GM19395 (cell line): ENCODE measurements at regions not wholly inside any gene's neighbourhood (a gene's known extent, or its start where the extent isn't known, plus 50 kb on each side); places are given as distances from the start of the nearest gene placed in this dataset.
"Not testable (repeated sequence)": the region's sequence is repeated elsewhere in the genome, so short reads cannot be mapped to it uniquely, and the experiment has no call there.

ENCODE experiments used
- ATAC-seq: cut with Tn5 transposase; IDR thresholded peaks from one replicate; pipeline ENCODE4 v1.9.1; 2021; ENCODE audit warnings: mild to moderate bottlenecking, moderate library complexity; ENCODE audit not compliant: unreplicated experiment

DNA sequence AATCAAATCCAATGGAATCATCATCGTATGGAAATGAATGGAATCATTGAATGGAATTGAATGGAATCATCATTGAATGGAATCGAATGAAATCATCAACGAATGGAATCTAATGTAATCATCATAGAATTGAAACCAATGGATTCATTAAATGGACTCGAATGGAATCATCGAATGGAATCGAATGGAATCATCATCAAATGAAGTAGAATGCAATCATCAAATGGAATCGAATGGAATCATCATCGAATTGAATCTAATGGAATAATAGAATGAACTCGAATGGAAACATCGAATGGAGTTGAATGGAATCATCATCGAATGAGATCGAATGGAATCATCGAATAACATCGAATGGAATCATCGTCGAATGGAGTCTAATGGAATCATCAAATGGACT lies 232.8 kb downstream of the SHCBP1 start:
- not testable (repeated sequence) for ATAC-seq

DNA sequence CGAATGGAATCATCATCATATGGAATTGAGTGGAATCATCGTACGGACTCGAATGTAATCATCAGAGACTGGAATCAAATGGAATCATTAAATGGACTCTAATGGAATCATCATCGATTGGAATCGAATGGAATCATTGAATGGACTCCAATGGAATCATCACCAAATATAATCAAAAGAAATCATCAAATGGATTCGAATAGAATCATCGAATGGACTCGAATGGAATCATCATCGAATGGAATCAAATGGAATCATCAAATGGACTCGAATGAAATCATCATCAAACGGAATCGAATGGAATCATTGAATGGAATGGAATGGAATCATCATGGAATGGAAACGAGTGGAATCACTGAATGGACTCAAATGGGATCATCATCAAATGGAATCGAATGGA lies 233.5 kb downstream of the SHCBP1 start:
- ATAC-seq = not testable (repeated sequence)

DNA sequence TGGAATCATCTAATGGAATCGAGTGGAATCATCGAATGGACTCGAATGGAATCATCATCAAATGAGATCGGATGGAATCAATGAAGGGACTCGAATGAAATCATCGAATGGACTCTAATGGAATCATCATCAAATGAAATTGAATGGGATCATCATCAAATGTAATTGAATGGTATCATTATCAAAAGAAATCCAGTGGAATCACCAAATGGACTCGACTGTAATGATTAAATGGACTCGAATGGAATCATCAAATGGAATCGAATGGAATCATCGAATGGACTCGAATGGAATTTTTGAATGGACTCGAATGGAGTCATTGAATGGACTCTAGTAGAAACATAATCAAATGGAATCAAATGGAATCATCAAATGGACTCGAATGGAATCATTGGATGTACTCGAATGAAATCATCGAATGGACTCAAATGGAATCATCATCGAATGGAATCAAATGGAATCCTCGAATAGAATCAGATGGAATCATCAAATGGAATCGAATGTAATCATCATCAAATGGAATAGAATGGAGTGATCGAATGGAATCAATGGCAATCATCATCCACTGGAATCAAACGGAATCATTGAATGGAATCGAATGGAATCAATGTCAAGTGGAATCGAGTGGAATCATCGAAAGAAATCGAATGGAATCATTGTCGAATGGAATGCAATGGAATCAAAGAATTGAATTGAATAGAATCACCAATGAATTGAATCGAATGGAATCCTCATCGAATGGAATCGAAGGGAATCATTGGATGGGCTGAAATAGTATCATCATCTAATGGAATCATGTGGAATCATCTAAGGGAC lies 234.2 kb downstream of the SHCBP1 start:
- peak; percentile 6 for ATAC-seq

DNA sequence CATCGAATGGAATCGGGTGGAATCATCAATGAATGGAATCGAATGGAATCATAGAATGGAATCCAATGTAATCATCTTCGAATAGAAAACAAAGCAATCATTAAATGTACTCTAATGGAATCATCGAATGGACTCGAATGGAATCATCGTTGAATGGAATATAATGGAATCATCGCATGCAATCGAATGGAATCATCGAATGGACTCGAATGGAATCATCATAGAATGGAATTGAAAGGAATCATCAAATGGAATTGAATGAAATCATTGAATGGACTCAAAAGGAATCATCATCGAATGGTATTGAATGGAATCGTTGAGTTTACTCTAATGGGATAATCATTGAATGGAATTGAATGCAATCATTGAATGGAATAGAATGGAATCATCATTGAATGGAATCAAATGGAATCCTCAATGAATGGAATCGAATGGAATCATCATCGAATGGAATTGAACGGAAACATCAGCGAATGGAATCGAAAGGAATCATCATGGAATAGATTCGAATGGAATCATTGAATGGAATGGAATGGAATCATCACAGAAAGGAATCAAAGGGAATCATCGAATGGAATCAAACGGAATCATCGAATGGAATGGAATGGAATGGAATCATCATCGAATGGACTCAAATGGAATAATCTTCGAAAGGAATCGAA lies 234.9 kb downstream of the SHCBP1 start:
- not testable (repeated sequence) for ATAC-seq

DNA sequence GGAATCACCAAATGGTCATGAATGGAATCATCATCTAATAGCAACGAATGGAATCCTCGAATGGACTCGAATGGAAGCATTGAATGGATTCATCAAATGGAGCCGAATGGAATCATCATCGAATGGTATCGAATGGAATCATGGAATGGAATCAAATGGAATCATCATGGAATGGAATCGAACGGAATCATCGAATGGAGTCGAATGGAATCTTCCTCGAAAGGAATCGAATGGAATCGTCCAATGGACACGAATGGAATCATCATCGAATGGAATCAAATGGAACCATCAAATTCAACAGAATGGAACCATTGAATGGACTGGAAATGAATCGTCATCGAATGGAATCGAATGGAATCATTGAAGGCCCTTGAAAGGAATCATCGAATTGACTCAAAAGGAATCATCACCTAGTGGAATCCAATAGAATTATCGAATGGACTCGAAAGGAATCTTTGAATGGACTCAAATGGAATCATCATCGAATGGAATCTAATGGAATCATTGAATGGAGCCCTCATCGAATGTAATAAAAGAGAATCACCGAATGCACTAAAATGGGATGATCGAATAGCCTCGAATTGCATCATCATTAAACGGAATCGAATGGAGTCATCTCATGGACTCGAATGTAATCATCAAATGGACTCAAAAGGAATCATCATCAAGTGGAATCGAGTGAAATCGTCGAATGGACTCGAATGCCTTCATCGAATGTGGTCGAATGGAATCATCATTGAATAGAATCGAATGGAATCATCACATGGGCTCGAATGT lies 236.7 kb downstream of the SHCBP1 start:
- ATAC-seq = not testable (repeated sequence)

DNA sequence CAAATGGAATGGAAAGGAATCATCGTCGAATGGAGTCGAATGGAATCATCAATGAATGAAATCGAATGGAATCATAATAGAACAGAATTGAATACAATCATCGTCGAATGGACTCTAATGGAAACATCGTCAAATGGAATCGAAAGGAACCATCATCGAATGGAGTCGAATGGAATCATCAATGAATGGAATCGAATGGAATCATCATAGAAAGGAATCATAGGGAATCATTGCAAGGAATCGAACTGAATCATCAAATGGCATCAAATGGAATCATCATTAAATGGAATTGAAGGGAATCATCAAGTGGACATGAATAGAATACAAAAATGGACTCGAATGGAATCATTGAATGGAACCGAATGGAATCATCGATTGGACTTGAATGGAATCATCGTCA lies 237.6 kb downstream of the SHCBP1 start:
- ATAC-seq = not testable (repeated sequence)

DNA sequence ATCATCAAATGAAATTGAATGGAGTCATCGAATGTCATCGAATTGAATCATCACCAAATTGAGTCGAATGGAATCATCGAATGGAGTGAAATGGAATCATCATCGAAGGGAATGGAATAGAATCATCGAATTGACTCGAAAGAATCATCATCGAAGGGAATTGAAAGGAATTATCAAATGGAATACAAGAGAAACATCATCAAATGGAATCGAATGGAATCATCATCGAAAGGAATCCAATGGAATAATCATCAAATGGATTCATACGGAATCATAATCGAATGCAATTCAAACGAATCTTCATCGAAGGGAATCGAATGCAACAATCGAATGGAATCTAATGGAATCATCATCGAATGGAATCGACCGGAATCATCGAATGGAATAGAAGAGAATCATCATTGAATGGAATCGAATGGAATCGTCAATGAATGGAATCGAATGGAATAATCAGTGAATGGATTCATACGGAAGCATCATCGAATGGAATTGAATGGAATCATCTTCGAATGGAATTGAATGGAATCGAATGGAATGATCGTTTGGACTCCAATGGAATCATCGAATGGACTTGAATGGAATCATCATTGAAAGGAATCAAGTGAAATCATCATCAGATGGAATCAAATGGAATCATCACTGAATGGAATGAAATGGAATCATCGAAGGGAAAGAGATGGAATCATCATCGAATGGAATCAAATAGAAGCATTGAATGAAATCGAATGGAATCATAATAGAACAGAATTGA lies 238.2 kb downstream of the SHCBP1 start:
- not testable (repeated sequence) for ATAC-seq

DNA sequence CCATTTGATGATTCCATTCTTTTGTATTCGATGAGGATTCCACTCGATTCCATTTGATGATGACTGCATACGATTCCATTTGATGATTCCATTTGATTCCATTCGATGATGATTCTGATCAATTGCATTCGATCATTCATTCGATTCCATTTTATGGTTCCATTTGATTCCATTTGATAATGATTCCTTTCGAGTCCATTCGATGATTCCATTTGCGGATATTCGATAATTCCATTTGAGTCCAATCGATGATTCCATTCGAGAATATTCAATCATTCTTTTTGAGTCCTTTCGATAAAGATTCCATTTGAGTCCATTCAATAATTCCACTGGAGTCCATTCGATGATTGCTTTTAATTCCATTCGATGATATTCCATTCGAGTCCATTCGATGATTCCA lies 239.1 kb downstream of the SHCBP1 start:
- ATAC-seq = not testable (repeated sequence)

DNA sequence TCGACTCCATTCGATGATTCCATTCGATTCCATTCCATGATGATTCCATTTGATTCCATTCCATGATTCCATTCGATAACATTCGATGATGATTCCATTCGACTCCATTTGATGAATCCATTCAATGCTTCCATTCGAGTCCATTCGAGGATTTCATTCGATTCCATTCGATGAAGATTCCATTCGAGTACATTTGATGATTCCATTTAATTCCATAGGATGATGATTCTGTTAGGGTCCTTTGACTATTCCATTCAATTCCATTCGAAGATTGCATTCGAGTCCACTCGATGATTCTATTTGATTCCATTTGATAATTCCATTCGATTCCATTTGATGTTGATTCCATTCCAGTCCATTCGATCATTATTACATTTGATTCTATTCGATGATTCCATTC lies 239.8 kb downstream of the SHCBP1 start:
- not testable (repeated sequence) for ATAC-seq
